GM12878 (cell line): ENCODE measurements at regions not wholly inside any gene's neighbourhood (a gene's known extent, or its start where the extent isn't known, plus 50 kb on each side); places are given as distances from the start of the nearest gene placed in this dataset.

ENCODE experiments used
- ATAC-seq: fragments of 200-7000 bp; cut with Tn5 transposase; 3 replicates; pipeline ENCODE4 v1.9.1; 2020; ENCODE audit warnings: mild to moderate bottlenecking, moderate library complexity
- BruUV-seq: library from RNA; stranded (reverse); fragments of 400-500 nt; replicated peaks from 2 replicates; lab custom pipeline; 2021; lab: Mats Ljungman, UMichigan
- CTCF ChIA-PET: fragments of 300-600 bp; sonication (Branson Sonifier 250); formaldehyde crosslinking; extraction: SDS; loops from one replicate; lab custom pipeline; 2021; ENCODE audit warnings: inconsistent platforms; lab: Yijun Ruan, JAX
- POLR2A ChIA-PET: fragments of 350-600 bp; formaldehyde crosslinking; extraction: SDS; loops from one replicate; lab custom pipeline; 2021; ENCODE audit warnings: inconsistent platforms; lab: Charles Lee
- RAD21 ChIA-PET: fragments of 300-600 bp; sonication (Branson Sonifier 250); formaldehyde crosslinking; loops from one replicate; lab custom pipeline; 2023; ENCODE audit warnings: antibody characterized with exemption; ENCODE audit not compliant: unreplicated experiment; lab: Charles Lee
- SMC1A ChIA-PET: fragments of 300-600 bp; sonication (Branson Sonifier 250); formaldehyde crosslinking; loops from one replicate; lab custom pipeline; 2023; ENCODE audit not compliant: unreplicated experiment, uncharacterized antibody; lab: Charles Lee
- DNase-seq: peaks from one replicate; pipeline ENCODE4 v3.0.0-alpha.2; 2011; ENCODE audit warnings: low read depth, low spot score
- FAIRE-seq: peaks from 3 replicates; lab custom pipeline; 2011; peaks lifted over from hg19 to GRCh38; lab: Jason Lieb, UNC
- H2AFZ ChIP-seq: 2 replicates; pipeline ENCODE4 v1.6.0; 2011; ENCODE audit warnings: low read depth, low read length, control low read depth; ENCODE audit not compliant: control insufficient read depth
- H3K27ac ChIP-seq: 2 replicates; pipeline ENCODE4 v1.5.1; 2011; ENCODE audit warnings: control low read depth; ENCODE audit not compliant: control insufficient read depth, insufficient read depth
- H3K27me3 ChIP-seq, 2 experiments: replicated peaks in 1 of 2; 2 replicates each; pipeline versions ENCODE4 v1.6.0 to v1.6.1; 2011; ENCODE audit warnings: low read length in 1 of 2; ENCODE audit not compliant: control insufficient read depth in 2 of 2, insufficient read depth in 2 of 2
- H3K36me3 ChIP-seq, 2 experiments: 2 replicates each; pipeline ENCODE4 v1.5.1; 2011; ENCODE audit warnings: low read length in 1 of 2; ENCODE audit not compliant: control insufficient read depth in 2 of 2, insufficient read depth in 2 of 2
- H3K4me1 ChIP-seq: 2 replicates; pipeline ENCODE4 v1.6.1; 2011; ENCODE audit warnings: mild to moderate bottlenecking, low read length, moderate library complexity, mixed read lengths; ENCODE audit not compliant: control insufficient read depth, insufficient read depth
- H3K4me2 ChIP-seq: 2 replicates; pipeline ENCODE4 v1.6.0; 2011; ENCODE audit warnings: control low read depth; ENCODE audit not compliant: control insufficient read depth, insufficient read depth
- H3K4me3 ChIP-seq: fragments of 200-600 bp; sonication (generic); 2 replicates; pipeline ENCODE4 v1.5.1; 2016
- H3K79me2 ChIP-seq: 2 replicates; pipeline ENCODE4 v1.6.0; 2011; ENCODE audit warnings: low read length; ENCODE audit not compliant: control insufficient read depth, insufficient read depth
- H3K9ac ChIP-seq: 2 replicates; pipeline ENCODE4 v1.8.0; 2011; ENCODE audit warnings: low read length, control low read depth, mixed read lengths; ENCODE audit not compliant: control insufficient read depth, insufficient read depth
- H3K9me3 ChIP-seq: replicated peaks from 3 replicates; pipeline ENCODE4 v1.5.1; 2011; ENCODE audit warnings: mild to moderate bottlenecking, low read length; ENCODE audit not compliant: control insufficient read depth, insufficient read depth
- H4K20me1 ChIP-seq: 2 replicates; pipeline ENCODE4 v1.6.0; 2011; ENCODE audit not compliant: control insufficient read depth, insufficient read depth
- BRCA1 ChIP-seq: IDR thresholded peaks from 2 replicates; pipeline ENCODE4 v1.6.1; 2011; ENCODE audit warnings: low read depth, low read length, improper control_type of control experiment
- CEBPZ ChIP-seq: fragments of 150-350 bp; IDR thresholded peaks from 2 replicates; pipeline ENCODE4 v1.6.1; 2016; ENCODE audit warnings: low read depth, low read length
- CREB1 ChIP-seq: IDR thresholded peaks from 2 replicates; pipeline ENCODE4 v1.6.1; 2012; ENCODE audit warnings: low read depth, mild to moderate bottlenecking, inconsistent platforms
- CREM ChIP-seq: IDR thresholded peaks from 2 replicates; pipeline ENCODE4 v1.6.1; 2014; ENCODE audit warnings: antibody characterized with exemption, low read depth
- EP300 ChIP-seq, 2 experiments: fragments of 150-350 bp in 1 of 2; IDR thresholded peaks; 2 replicates each; pipeline ENCODE4 v1.6.1; 2011 to 2012; ENCODE audit warnings: low read depth in 2 of 2, low read length in 2 of 2, borderline replicate concordance in 1 of 2, improper control_type of control experiment in 1 of 2, inconsistent platforms in 1 of 2; ENCODE audit not compliant: control insufficient read depth in 1 of 2
- KDM1A ChIP-seq: fragments of 200-600 bp; sonication (generic); IDR thresholded peaks from 2 replicates; pipeline ENCODE4 v1.6.1; 2016; ENCODE audit warnings: borderline replicate concordance
- MEF2A ChIP-seq: IDR thresholded peaks from 2 replicates; pipeline ENCODE4 v1.6.1; 2011; ENCODE audit warnings: low read depth, mild to moderate bottlenecking, low read length, moderate library complexity; ENCODE audit not compliant: insufficient read depth
- MLLT1 ChIP-seq: fragments of 450-650 bp; IDR thresholded peaks from 2 replicates; pipeline ENCODE4 v1.6.1; 2016; ENCODE audit warnings: mild to moderate bottlenecking
- MYB ChIP-seq: fragments of 150-350 bp; IDR thresholded peaks from 2 replicates; pipeline ENCODE4 v1.6.1; 2014; ENCODE audit warnings: mild to moderate bottlenecking, low read depth, low read length, borderline replicate concordance
- NBN ChIP-seq: fragments of 450-650 bp; IDR thresholded peaks from 2 replicates; pipeline ENCODE4 v1.6.1; 2016
- NFXL1 ChIP-seq: fragments of 450-650 bp; IDR thresholded peaks from 2 replicates; pipeline ENCODE4 v1.6.1; 2017; ENCODE audit warnings: antibody characterized with exemption, mild to moderate bottlenecking, borderline replicate concordance
- NKRF ChIP-seq: fragments of 450-650 bp; conservative IDR thresholded peaks from 2 replicates; pipeline ENCODE4 v1.6.1; 2017; ENCODE audit warnings: mild to moderate bottlenecking, moderate library complexity
- NR2C2 ChIP-seq: IDR thresholded peaks from 2 replicates; pipeline ENCODE4 v1.6.1; 2011; ENCODE audit warnings: borderline replicate concordance, low read depth; ENCODE audit not compliant: control insufficient read depth, insufficient read length
- PML ChIP-seq: IDR thresholded peaks from 2 replicates; pipeline ENCODE4 v1.6.1; 2012; ENCODE audit warnings: low read length, inconsistent platforms
- POLR2AphosphoS2 ChIP-seq: IDR thresholded peaks from 2 replicates; pipeline ENCODE4 v1.6.1; 2011; ENCODE audit warnings: low read depth, mild to moderate bottlenecking, low read length, improper control_type of control experiment, moderate library complexity
- ZNF622 ChIP-seq: fragments of 450-650 bp; IDR thresholded peaks from 2 replicates; pipeline ENCODE4 v1.6.1; 2017; ENCODE audit warnings: mild to moderate bottlenecking, inconsistent platforms
- WGBS: methylation state at CpG from one replicate; pipeline ENCODE4 v1.1.6; 2016; ENCODE audit warnings: low lambda C conversion rate; ENCODE audit not compliant: insufficient replicate concordance, insufficient coverage; ENCODE audit errors: missing lambda C conversion rate; 5-methylcytosine and 5-hydroxymethylcytosine counted together
- in situ Hi-C: fragments of 300-500 bp; cut with MboI; formaldehyde crosslinking; loops from 9 replicates; pipeline ENCODE4 v1.14.3; 2018; ENCODE audit warnings: mixed read lengths
- intact Hi-C: fragments of 100-400 bp; cut with micrococcal nuclease; formaldehyde crosslinking; loops from one replicate; pipeline ENCODE4 v1.14.2; 2022; ENCODE audit not compliant: unreplicated experiment

GRCh38 chr4:115965588-115965987, 852.2 kb upstream of the NDST4 start:
- ChIA-PET SMC1A (no interaction called here), RAD21 (no interaction called here), CTCF (no interaction called here), POLR2A (no interaction called here)
- Histone ChIP-seq H2AFZ (no peak overlapping the region), H3K36me3 (no peaks in the 10 kb centered on the region), H3K27ac (no peak overlapping the region), H3K9ac (no peak overlapping the region), H3K4me1 (no peaks in the 10 kb centered on the region), H3K4me2 (no peak overlapping the region), H4K20me1 (no peaks in the 10 kb centered on the region), H3K4me3 (no peak overlapping the region), H3K27me3 (no peaks in the 10 kb centered on the region), H3K79me2 (no peaks in the 10 kb centered on the region), H3K9me3 (peaks cover under 1% of the 10 kb centered on the region; the same call in 2 of the 3 replicates)
- 77% methylated on average over 3 of the region's 3 CpGs for WGBS
- no peak for DNase-seq
- BruUV-seq = no TSS peak
- in situ Hi-C loops = no loop called here
- TF ChIP-seq NFXL1 (no peak), EP300 (IDR thresholded peaks at IDR 0.05; ENCODE audit: borderline replicate concordance in 1 of 2, control insufficient read depth in 1 of 2, low read depth in 2 of 2, low read length in 2 of 2) (no peak), PML (no peak), CREM (no peak), MLLT1 (no peak), BRCA1 (no peak), POLR2AphosphoS2 (no peak), MEF2A (no peak), NBN (no peak), CEBPZ (no peak), CREB1 (no peak), NKRF (no peak), KDM1A (no peak), NR2C2 (no peak), MYB (no peak), ZNF622 (no peak)
- no peak for FAIRE-seq
- intact Hi-C loops = no loop called here
- ATAC-seq = no peak
